PC-9 (cell line): ENCODE measurements at regions not wholly inside any gene's neighbourhood (a gene's known extent, or its start where the extent isn't known, plus 50 kb on each side); places are given as distances from the start of the nearest gene placed in this dataset.

Source experiments
- BruUV-seq: library from RNA; stranded (reverse); fragments of 400-500 nt; replicated peaks from 2 replicates; lab custom pipeline; 2021; lab: Mats Ljungman, UMichigan
- CTCF ChIA-PET: fragments of 300-600 bp; sonication (Branson Sonifier 250); formaldehyde crosslinking; loops from one replicate; lab custom pipeline; 2022; ENCODE audit warnings: antibody characterized with exemption; lab: Charles Lee
- POLR2A ChIA-PET: fragments of 300-600 bp; sonication (Branson Sonifier 250); formaldehyde crosslinking; loops from one replicate; lab custom pipeline; 2022; ENCODE audit warnings: antibody characterized with exemption; ENCODE audit not compliant: unreplicated experiment; lab: Charles Lee
- DNase-seq, 2 experiments: peaks; one replicate each; pipeline versions ENCODE4 v3.0.0 to v3.0.0-alpha.2; 2015 to 2022; ENCODE audit warnings: mixed read lengths in 1 of 2
- H2AFZ ChIP-seq: fragments of 200-600 bp; sonication (generic); 2 replicates; pipeline ENCODE4 v1.8.1; 2017; ENCODE audit warnings: antibody characterized with exemption
- H3F3A ChIP-seq: fragments of 200-600 bp; sonication (generic); 2 replicates; pipeline ENCODE4 v1.8.1; 2017; ENCODE audit warnings: antibody characterized with exemption, mild to moderate bottlenecking, low read depth; ENCODE audit not compliant: insufficient read depth
- H3K27ac ChIP-seq: fragments of 200-600 bp; sonication (generic); 2 replicates; pipeline ENCODE4 v1.6.1; 2016; ENCODE audit warnings: mixed run types
- H3K27me3 ChIP-seq: fragments of 200-600 bp; sonication (generic); 2 replicates; pipeline ENCODE4 v1.6.1; 2016; ENCODE audit warnings: low read depth, mixed run types; ENCODE audit not compliant: insufficient read depth
- H3K36me3 ChIP-seq: fragments of 200-600 bp; sonication (generic); 2 replicates; pipeline ENCODE4 v1.6.1; 2016; ENCODE audit warnings: low read depth, mixed run types
- H3K4me1 ChIP-seq: fragments of 200-600 bp; sonication (generic); replicated peaks from 2 replicates; pipeline ENCODE4 v1.6.1; 2016; ENCODE audit warnings: mixed run types; ENCODE audit not compliant: insufficient read depth
- H3K4me2 ChIP-seq: fragments of 200-600 bp; sonication (generic); 2 replicates; pipeline ENCODE4 v1.6.1; 2017; ENCODE audit warnings: mixed run types
- H3K4me3 ChIP-seq: fragments of 200-600 bp; sonication (generic); 2 replicates; pipeline ENCODE4 v1.6.1; 2016; ENCODE audit warnings: mixed run types
- H3K79me2 ChIP-seq: fragments of 200-600 bp; sonication (generic); 2 replicates; pipeline ENCODE4 v1.6.1; 2017; ENCODE audit warnings: low read depth, mixed run types
- H3K9me2 ChIP-seq: fragments of 200-600 bp; sonication (generic); 2 replicates; pipeline ENCODE4 v1.8.1; 2017; ENCODE audit warnings: mild to moderate bottlenecking; ENCODE audit not compliant: insufficient read depth
- H3K9me3 ChIP-seq: fragments of 200-600 bp; sonication (generic); 2 replicates; pipeline ENCODE4 v1.8.1; 2016; ENCODE audit warnings: low read depth; ENCODE audit not compliant: insufficient read depth
- H4K20me1 ChIP-seq: fragments of 200-600 bp; sonication (generic); 2 replicates; pipeline ENCODE4 v1.8.1; 2017; ENCODE audit not compliant: insufficient read depth
- CTCF ChIP-seq: fragments of 200-600 bp; sonication (generic); conservative IDR thresholded peaks from 2 replicates; pipeline ENCODE4 v1.6.1; 2017; ENCODE audit warnings: mixed run types, antibody characterized with exemption, mild to moderate bottlenecking, moderate library complexity
- EZH2 ChIP-seq: fragments of 200-600 bp; sonication (generic); IDR thresholded peaks from 2 replicates; pipeline ENCODE4 v1.8.0; 2017; ENCODE audit warnings: antibody characterized with exemption, low read depth
- intact Hi-C: fragments of 100-400 bp; cut with micrococcal nuclease; formaldehyde crosslinking; loops from one replicate; pipeline ENCODE4 v1.10.0; 2022; ENCODE audit not compliant: unreplicated experiment

GRCh38 chr2:15825276-15825980, 114.9 kb upstream of the MYCN start:
- Histone ChIP-seq H3K9me2 (no peaks in the 10 kb centered on the region), H3K36me3 (no peaks in the 10 kb centered on the region), H3K79me2 (no peaks in the 10 kb centered on the region), H3K27ac (no peak overlapping the region), H4K20me1 (no peaks in the 10 kb centered on the region; the same call in 1 of the 2 replicates), H3K4me2 (no peak overlapping the region), H3K27me3 (peaks cover 31% of the 10 kb centered on the region), H3K4me3 (no peak overlapping the region), H3K9me3 (no peaks in the 10 kb centered on the region), H3K4me1 (no peaks in the 10 kb centered on the region), H2AFZ (no peak overlapping the region), H3F3A (no peaks in the 10 kb centered on the region)
- no peak for TF ChIP-seq CTCF
- TF ChIP-seq EZH2: no peak
- intact Hi-C loops: no loop called here
- POLR2A ChIA-PET: no interaction called here
- no peak for DNase-seq
- CTCF ChIA-PET: no interaction called here
- BruUV-seq: no TSS peak

- H2AFZ ChIP-seq: no peak overlapping the region
- H3K4me2 ChIP-seq: no peak overlapping the region
- TF ChIP-seq EZH2 (no peak), CTCF (no peak)
- ChIA-PET POLR2A (no interaction called here), CTCF (no interaction called here)
- BruUV-seq: no TSS peak
- DNase-seq: no peak
- H3K9me3 ChIP-seq: no peaks in the 10 kb centered on the region
- H4K20me1 ChIP-seq: no peaks in the 10 kb centered on the region
- H3K36me3 ChIP-seq: no peaks in the 10 kb centered on the region
- no peak overlapping the region for H3K27ac ChIP-seq
- H3K27me3 ChIP-seq: peaks cover 30% of the 10 kb centered on the region
- no peak overlapping the region for H3K4me3 ChIP-seq
- H3K9me2 ChIP-seq: no peaks in the 10 kb centered on the region
- no peaks in the 10 kb centered on the region for H3K4me1 ChIP-seq
- H3F3A ChIP-seq: no peaks in the 10 kb centered on the region
- H3K79me2 ChIP-seq: no peaks in the 10 kb centered on the region
- intact Hi-C loops: no loop called here
These were observed 114.1 kb upstream of the MYCN start for GRCh38 chr2:15826273-15826717.

- Histone ChIP-seq H3K9me2 (no peaks in the 10 kb centered on the region), H3F3A (no peaks in the 10 kb centered on the region), H2AFZ (no peak overlapping the region), H3K9me3 (no peaks in the 10 kb centered on the region), H3K27ac (no peak overlapping the region), H3K36me3 (no peaks in the 10 kb centered on the region), H3K4me2 (no peak overlapping the region), H3K4me3 (no peak overlapping the region), H4K20me1 (no peaks in the 10 kb centered on the region), H3K79me2 (no peaks in the 10 kb centered on the region), H3K4me1 (no peaks in the 10 kb centered on the region), H3K27me3 (peaks cover 30% of the 10 kb centered on the region)
- DNase-seq: no peak
- intact Hi-C loops: no loop called here
- TF ChIP-seq EZH2 (no peak), CTCF (no peak)
- BruUV-seq: no TSS peak
- POLR2A ChIA-PET: no interaction called here
- CTCF ChIA-PET: no interaction called here
These were observed 113.3 kb upstream of the MYCN start for GRCh38 chr2:15827001-15827400.
